ENCODE measurements at regions not wholly inside any gene's neighbourhood (a gene's known extent, or its start where the extent isn't known, plus 50 kb on each side); places are given as distances from the start of the nearest gene placed in this dataset.

GRCh38 chr7:112908086-112908485, 117.9 kb upstream of the TMEM168 start:
- Histone ChIP-seq H3K36me3 (replicated peaks; ENCODE audit: insufficient read depth, low read depth) (no peaks in the 10 kb centered on the region), H3K27ac (no peak overlapping the region), H3K79me2 (peaks cover 43% of the 10 kb centered on the region), H3K9me3 (ENCODE audit: low read depth) (peaks cover 16% of the 10 kb centered on the region), H3K9me2 (replicated peaks; ENCODE audit: insufficient read depth) (no peaks in the 10 kb centered on the region), H3K4me1 (ENCODE audit: insufficient read depth) (no peaks in the 10 kb centered on the region), H4K20me1 (ENCODE audit: insufficient read depth, poor library complexity, severe bottlenecking) (no peaks in the 10 kb centered on the region), H2AFZ (no peak overlapping the region), H3K27me3 (no peaks in the 10 kb centered on the region), H3K4me3 (no peak overlapping the region), H3K4me2 (no peak overlapping the region)
- DNase-seq (ENCODE audit: low spot score), result no peak
- TF ChIP-seq EZH2phosphoT487 (IDR thresholded peaks at IDR 0.05; ENCODE audit: low read depth, severe bottlenecking, unreplicated experiment) (no peak), EZH2 (IDR thresholded peaks at IDR 0.05; ENCODE audit: borderline replicate concordance) (no peak)
- TF ChIP-seq, protein P1, sequence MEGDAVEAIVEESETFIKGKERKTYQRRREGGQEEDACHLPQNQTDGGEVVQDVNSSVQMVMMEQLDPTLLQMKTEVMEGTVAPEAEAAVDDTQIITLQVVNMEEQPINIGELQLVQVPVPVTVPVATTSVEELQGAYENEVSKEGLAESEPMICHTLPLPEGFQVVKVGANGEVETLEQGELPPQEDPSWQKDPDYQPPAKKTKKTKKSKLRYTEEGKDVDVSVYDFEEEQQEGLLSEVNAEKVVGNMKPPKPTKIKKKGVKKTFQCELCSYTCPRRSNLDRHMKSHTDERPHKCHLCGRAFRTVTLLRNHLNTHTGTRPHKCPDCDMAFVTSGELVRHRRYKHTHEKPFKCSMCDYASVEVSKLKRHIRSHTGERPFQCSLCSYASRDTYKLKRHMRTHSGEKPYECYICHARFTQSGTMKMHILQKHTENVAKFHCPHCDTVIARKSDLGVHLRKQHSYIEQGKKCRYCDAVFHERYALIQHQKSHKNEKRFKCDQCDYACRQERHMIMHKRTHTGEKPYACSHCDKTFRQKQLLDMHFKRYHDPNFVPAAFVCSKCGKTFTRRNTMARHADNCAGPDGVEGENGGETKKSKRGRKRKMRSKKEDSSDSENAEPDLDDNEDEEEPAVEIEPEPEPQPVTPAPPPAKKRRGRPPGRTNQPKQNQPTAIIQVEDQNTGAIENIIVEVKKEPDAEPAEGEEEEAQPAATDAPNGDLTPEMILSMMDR (IDR thresholded peaks at IDR 0.05; ENCODE audit: poor library complexity), result no peak
- WGBS (ENCODE audit: low lambda C conversion rate, missing lambda C conversion rate), result 86% methylated on average over 2 of the region's 2 CpGs

DNA sequence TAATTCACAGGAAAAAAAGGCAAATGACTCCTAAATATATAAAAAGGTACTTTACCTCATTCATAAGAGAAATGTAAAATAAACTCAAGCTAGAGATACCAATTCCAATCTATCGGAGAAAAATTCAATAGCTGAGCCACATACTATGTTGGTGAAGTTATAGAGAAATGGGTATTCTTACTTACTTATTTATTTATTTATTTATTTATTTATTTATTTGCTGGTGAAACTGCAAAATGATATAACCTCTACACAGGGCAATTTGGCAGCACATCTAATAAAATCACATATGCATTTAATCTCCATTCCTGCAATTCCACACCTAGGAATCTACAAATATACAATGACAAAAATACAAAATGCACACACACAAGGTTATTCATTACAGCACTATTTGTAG, 117.5 kb upstream of the TMEM168 start:
- Histone ChIP-seq H3K4me3 (no peak overlapping the region), H3K27me3 (no peaks in the 10 kb centered on the region), H3K36me3 (replicated peaks; ENCODE audit: insufficient read depth, low read depth) (no peaks in the 10 kb centered on the region), H3K27ac (no peak overlapping the region), H3K9me3 (ENCODE audit: low read depth) (peaks cover 17% of the 10 kb centered on the region), H4K20me1 (ENCODE audit: insufficient read depth, poor library complexity, severe bottlenecking) (no peaks in the 10 kb centered on the region), H3K9me2 (replicated peaks; ENCODE audit: insufficient read depth) (no peaks in the 10 kb centered on the region), H3K4me2 (no peak overlapping the region), H3K79me2 (peaks cover 45% of the 10 kb centered on the region), H2AFZ (no peak overlapping the region), H3K4me1 (ENCODE audit: insufficient read depth) (no peaks in the 10 kb centered on the region)
- WGBS (ENCODE audit: low lambda C conversion rate, missing lambda C conversion rate), result 100% methylated on average over 1 of the region's 1 CpG
- TF ChIP-seq EZH2phosphoT487 (IDR thresholded peaks at IDR 0.05; ENCODE audit: low read depth, severe bottlenecking, unreplicated experiment), result no peak
- TF ChIP-seq, protein P1 (IDR thresholded peaks at IDR 0.05; ENCODE audit: poor library complexity), result no peak
- no peak for TF ChIP-seq EZH2 (IDR thresholded peaks at IDR 0.05; ENCODE audit: borderline replicate concordance)
- no peak for DNase-seq (ENCODE audit: low spot score)

DNA sequence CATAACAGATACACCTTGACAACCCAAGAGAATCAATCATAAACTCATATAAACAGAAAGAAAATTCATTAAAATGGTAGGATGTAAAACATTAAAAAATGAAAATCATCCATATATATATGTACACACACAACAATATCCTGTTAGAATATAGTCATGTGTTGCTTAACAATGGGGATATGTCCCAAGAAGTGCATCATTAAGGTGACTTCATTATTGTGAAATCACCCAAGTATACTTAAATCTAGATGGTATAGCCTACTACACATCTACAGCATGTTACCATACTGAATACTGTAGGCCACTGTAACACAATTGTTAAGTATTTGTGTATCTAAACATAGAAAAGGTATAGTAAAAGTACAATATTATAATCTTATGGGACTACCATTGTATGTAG, 115.8 kb upstream of the TMEM168 start:
- H3K4me1 ChIP-seq (ENCODE audit: insufficient read depth), result no peaks in the 10 kb centered on the region
- H2AFZ ChIP-seq, result no peak overlapping the region
- H3K4me2 ChIP-seq, result no peak overlapping the region
- TF ChIP-seq, protein P1 (IDR thresholded peaks at IDR 0.05; ENCODE audit: poor library complexity), result no peak
- TF ChIP-seq EZH2phosphoT487 (IDR thresholded peaks at IDR 0.05; ENCODE audit: low read depth, severe bottlenecking, unreplicated experiment) (no peak), EZH2 (IDR thresholded peaks at IDR 0.05; ENCODE audit: borderline replicate concordance) (no peak)
- no peak overlapping the region for H3K27ac ChIP-seq
- peaks cover 58% of the 10 kb centered on the region for H3K79me2 ChIP-seq
- no peak for DNase-seq (ENCODE audit: low spot score)
- H3K36me3 ChIP-seq (replicated peaks; ENCODE audit: insufficient read depth, low read depth), result no peaks in the 10 kb centered on the region
- no peaks in the 10 kb centered on the region for H3K9me2 ChIP-seq (replicated peaks; ENCODE audit: insufficient read depth)
- peaks cover 17% of the 10 kb centered on the region for H3K9me3 ChIP-seq (ENCODE audit: low read depth)
- no peak overlapping the region for H3K4me3 ChIP-seq
- H4K20me1 ChIP-seq (ENCODE audit: insufficient read depth, poor library complexity, severe bottlenecking), result no peaks in the 10 kb centered on the region
- H3K27me3 ChIP-seq, result no peaks in the 10 kb centered on the region

- Histone ChIP-seq H2AFZ (no peak overlapping the region), H3K4me1 (ENCODE audit: insufficient read depth) (no peaks in the 10 kb centered on the region), H4K20me1 (ENCODE audit: insufficient read depth, poor library complexity, severe bottlenecking) (no peaks in the 10 kb centered on the region), H3K79me2 (peaks cover 62% of the 10 kb centered on the region), H3K9me3 (ENCODE audit: low read depth) (peaks cover 17% of the 10 kb centered on the region), H3K36me3 (replicated peaks; ENCODE audit: insufficient read depth, low read depth) (no peaks in the 10 kb centered on the region), H3K4me3 (no peak overlapping the region), H3K27ac (no peak overlapping the region), H3K27me3 (no peaks in the 10 kb centered on the region), H3K9me2 (replicated peaks; ENCODE audit: insufficient read depth) (no peaks in the 10 kb centered on the region), H3K4me2 (no peak overlapping the region)
- DNase-seq (ENCODE audit: low spot score), result no peak
- TF ChIP-seq EZH2phosphoT487 (IDR thresholded peaks at IDR 0.05; ENCODE audit: low read depth, severe bottlenecking, unreplicated experiment) (no peak), EZH2 (IDR thresholded peaks at IDR 0.05; ENCODE audit: borderline replicate concordance) (no peak)
- TF ChIP-seq, protein P1 (IDR thresholded peaks at IDR 0.05; ENCODE audit: poor library complexity), result no peak
Observed at GRCh38 chr7:112905413-112905812, 115.2 kb upstream of the TMEM168 start.

All from hepatocyte (in vitro differentiated cells).